Gastrocnemius medialis (tissue), 4 donors: ENCODE measurements at regions not wholly inside any gene's neighbourhood (a gene's known extent, or its start where the extent isn't known, plus 50 kb on each side); places are given as distances from the start of the nearest gene placed in this dataset.

Source experiments
- ATAC-seq, 2 donors: fragments of 150-250 bp; one replicate each; pipeline ENCODE4 v1.9.1; 2016
- DNase-seq, 2 donors: peaks; one replicate each; pipeline ENCODE4 v3.0.0-alpha.2; 2019
- H3K27ac ChIP-seq, 4 donors: fragments of 200-600 bp; sonication (generic); 1 replicate in 1 of 4; 2 replicates in 3 of 4; pipeline ENCODE4 v1.5.1; 2016 to 2018; ENCODE audit warnings: mild to moderate bottlenecking in 2 of 4, moderate library complexity in 1 of 4
- H3K27me3 ChIP-seq, 3 donors: fragments of 200-600 bp; sonication (generic) in 2 of 3; 1 replicate in 1 of 3; 2 replicates in 2 of 3; pipeline versions ENCODE4 v1.5.1 to v1.6.0; 2016 to 2019; ENCODE audit warnings: mild to moderate bottlenecking in 1 of 3, moderate library complexity in 1 of 3
- H3K36me3 ChIP-seq, 2 donors: fragments of 200-600 bp; sonication (generic) in 1 of 2; one replicate each; pipeline ENCODE4 v1.5.1; 2017 to 2018
- H3K4me1 ChIP-seq, 2 donors: fragments of 200-600 bp; sonication (generic) in 1 of 2; one replicate each; pipeline ENCODE4 v1.5.1; 2016 to 2017; ENCODE audit warnings: mild to moderate bottlenecking in 2 of 2
- H3K4me3 ChIP-seq, 4 donors: fragments of 200-600 bp; sonication (generic) in 3 of 4; 1 replicate in 1 of 4; 2 replicates in 3 of 4; pipeline ENCODE4 v1.5.1; 2016 to 2019; ENCODE audit warnings: mild to moderate bottlenecking in 2 of 4
- H3K9me3 ChIP-seq, 3 donors: fragments of 200-600 bp; sonication (generic) in 2 of 3; 1 replicate in 1 of 3; 2 replicates in 2 of 3; pipeline ENCODE4 v1.5.1; 2016 to 2019
- CTCF ChIP-seq, 5 experiments: fragments of 450-650 bp in 3 of 5; fragments of 200-600 bp in 2 of 5; sonication (generic) in 2 of 5; IDR thresholded peaks in 4 of 5; conservative IDR thresholded peaks in 1 of 5; 1 replicate in 4 of 5; 2 replicates in 1 of 5; pipeline ENCODE4 v1.5.1; 2016 to 2019; ENCODE audit warnings: antibody characterized with exemption in 5 of 5, mild to moderate bottlenecking in 3 of 5, moderate library complexity in 3 of 5
- POLR2A ChIP-seq, 2 donors: fragments of 450-650 bp; IDR thresholded peaks; one replicate each; pipeline ENCODE4 v1.6.1; 2017; ENCODE audit warnings: antibody characterized with exemption in 2 of 2, mild to moderate bottlenecking in 2 of 2, moderate library complexity in 2 of 2
- in situ Hi-C, 4 donors: fragments of 200-750 bp; cut with MboI; loops; one replicate each; pipeline versions ENCODE4 v1.15.0 to v1.8.0; 2017; ENCODE audit warnings: low sequenced_read_pairs in 4 of 4
- intact Hi-C: fragments of 100-400 bp; cut with DNase I; formaldehyde crosslinking; loops from one replicate; pipeline ENCODE4 v1.15.1; 2023; ENCODE audit warnings: low total_unique reads

- Histone ChIP-seq H3K27ac (no peak overlapping the region), H3K9me3 (no peaks in the 10 kb centered on the region), H3K36me3 (no peaks in the 10 kb centered on the region), H3K27me3 (no peaks in the 10 kb centered on the region), H3K4me1 (no peaks in the 10 kb centered on the region), H3K4me3 (no peak overlapping the region)
- in situ Hi-C loops: no loop called here
- ATAC-seq (no peak), DNase-seq (no peak)
- no peak for TF ChIP-seq CTCF (IDR thresholded peaks at IDR 0.05 in 4 of 5, conservative IDR thresholded peaks at IDR 0.05 in 1 of 5)
- no peak for TF ChIP-seq POLR2A (IDR thresholded peaks at IDR 0.05)
- intact Hi-C loops: no loop called here
Measured at GRCh38 chr10:61330669-61331068, 122.5 kb downstream of the TMEM26 start.

DNA sequence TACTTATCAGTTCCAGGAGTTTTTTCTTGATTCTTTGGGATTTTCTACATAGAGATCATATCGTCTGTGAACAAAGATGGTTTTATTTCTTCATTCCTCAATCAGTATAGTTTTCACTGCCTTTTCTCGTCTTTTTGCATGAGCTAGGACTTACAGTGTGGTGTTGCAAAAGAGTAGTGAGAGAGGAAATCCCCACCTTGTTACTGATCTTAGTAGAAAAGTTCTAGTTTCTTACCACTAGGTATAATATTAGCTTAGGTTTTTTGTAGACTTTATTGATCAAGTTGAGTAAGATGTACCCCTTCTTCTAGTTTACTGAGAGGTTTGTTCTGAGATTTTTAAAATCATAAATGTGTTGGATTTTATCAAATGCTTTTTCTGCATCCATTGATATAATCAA is 123.3 kb downstream of the TMEM26 start:
- no peak overlapping the region for H3K27ac ChIP-seq
- in situ Hi-C loops (no loop called here), intact Hi-C loops (no loop called here)
- ATAC-seq (no peak), DNase-seq (no peak)
- no peak overlapping the region for H3K4me3 ChIP-seq
- H3K36me3 ChIP-seq: no peaks in the 10 kb centered on the region
- TF ChIP-seq CTCF (IDR thresholded peaks at IDR 0.05 in 4 of 5, conservative IDR thresholded peaks at IDR 0.05 in 1 of 5) (no peak), POLR2A (IDR thresholded peaks at IDR 0.05) (no peak)
- H3K4me1 ChIP-seq: no peaks in the 10 kb centered on the region
- no peaks in the 10 kb centered on the region for H3K9me3 ChIP-seq
- no peaks in the 10 kb centered on the region for H3K27me3 ChIP-seq

- no peak for TF ChIP-seq CTCF (IDR thresholded peaks at IDR 0.05 in 4 of 5, conservative IDR thresholded peaks at IDR 0.05 in 1 of 5)
- no peak for TF ChIP-seq POLR2A (IDR thresholded peaks at IDR 0.05)
- H3K27me3 ChIP-seq: no peaks in the 10 kb centered on the region
- ATAC-seq (no peak), DNase-seq (no peak)
- intact Hi-C loops (no loop called here), in situ Hi-C loops (no loop called here)
- H3K36me3 ChIP-seq: no peaks in the 10 kb centered on the region
- H3K9me3 ChIP-seq: no peaks in the 10 kb centered on the region
- H3K4me1 ChIP-seq: no peaks in the 10 kb centered on the region
- H3K27ac ChIP-seq: no peak overlapping the region
- no peak overlapping the region for H3K4me3 ChIP-seq
Measured at GRCh38 chr10:61325223-61325960, 127.8 kb downstream of the TMEM26 start.

DNA sequence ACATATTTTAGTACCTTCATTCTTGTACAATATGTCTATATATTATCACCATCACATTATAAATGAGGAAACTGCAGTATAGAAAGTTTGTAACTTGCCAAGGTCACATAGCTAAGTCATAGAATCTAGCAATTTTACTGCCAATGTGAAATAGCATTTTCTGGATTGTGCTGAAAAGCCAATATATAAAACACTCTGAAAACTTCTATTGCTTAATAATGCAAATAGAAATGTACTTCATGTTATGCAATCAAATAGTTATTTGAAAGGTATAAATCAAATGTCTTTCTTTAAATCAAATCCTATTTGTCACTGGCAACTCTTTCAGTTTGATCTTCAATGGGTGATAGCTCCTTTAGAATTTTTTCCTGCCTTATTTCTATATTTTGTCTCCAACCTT is 129.5 kb downstream of the TMEM26 start:
- H3K27ac ChIP-seq: no peak overlapping the region
- H3K4me3 ChIP-seq: no peak overlapping the region
- TF ChIP-seq CTCF (IDR thresholded peaks at IDR 0.05 in 4 of 5, conservative IDR thresholded peaks at IDR 0.05 in 1 of 5) (no peak), POLR2A (IDR thresholded peaks at IDR 0.05) (no peak)
- no peaks in the 10 kb centered on the region for H3K4me1 ChIP-seq
- DNase-seq (no peak), ATAC-seq (no peak)
- intact Hi-C loops: no loop called here
- in situ Hi-C loops: no loop called here
- H3K9me3 ChIP-seq: no peaks in the 10 kb centered on the region
- H3K36me3 ChIP-seq: no peaks in the 10 kb centered on the region
- no peaks in the 10 kb centered on the region for H3K27me3 ChIP-seq
